ENCODE measurements at regions not wholly inside any gene's neighbourhood (a gene's known extent, or its start where the extent isn't known, plus 50 kb on each side); places are given as distances from the start of the nearest gene placed in this dataset.
"Not testable (repeated sequence)": the region's sequence is repeated elsewhere in the genome, so short reads cannot be mapped to it uniquely, and the experiment has no call there.

DNA sequence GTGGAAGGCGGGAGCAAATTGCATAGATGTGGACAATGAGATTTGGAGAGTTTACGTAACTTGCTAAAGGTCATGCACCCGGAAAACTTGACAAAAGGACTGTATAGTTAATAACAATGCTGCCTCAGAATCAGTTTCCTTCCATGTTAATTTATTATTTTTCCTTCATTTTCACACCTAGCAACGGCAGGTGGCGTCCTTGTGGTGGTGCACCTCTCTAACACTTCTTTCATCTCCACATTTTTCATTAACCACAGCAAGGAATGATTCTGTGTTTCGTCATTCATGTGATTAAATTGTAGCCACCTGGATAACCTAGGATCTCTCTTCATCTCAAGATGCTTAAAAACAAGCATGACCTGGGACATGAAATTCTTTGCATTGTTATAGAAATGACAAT, 2133.0 kb downstream of the NCAM2 start:
- Histone ChIP-seq H3K9me3 (ENCODE audit: control insufficient read depth in 2 of 2, low read length in 2 of 2) (peaks cover 2 to 3% of the 10 kb centered on the region in 2 experiments), H3K27ac (ENCODE audit: insufficient read depth, low read length, poor library complexity, severe bottlenecking) (no peak overlapping the region), H3K4me1 (ENCODE audit: control insufficient read depth, insufficient read depth, low read length, poor library complexity, severe bottlenecking) (no peaks in the 10 kb centered on the region), H3K27me3 (ENCODE audit: control insufficient read depth, insufficient read depth, low read length) (no peaks in the 10 kb centered on the region), H3K4me3 (ENCODE audit: low read depth, low read length) (no peak overlapping the region), H3K36me3 (ENCODE audit: control insufficient read depth, insufficient read depth, low read length) (no peaks in the 10 kb centered on the region)
- Mint-ChIP-seq H3K9me3 (peaks cover 4 to 26% (median 12%) of the 10 kb centered on the region in 7 donors), H3K27me3 (no peaks in the 10 kb centered on the region), H3K4me1 (no peaks in the 10 kb centered on the region), H3K36me3 (no peaks in the 10 kb centered on the region), H3K27ac (no peak overlapping the region), H3K4me3 (no peak overlapping the region)
- DNase-seq (no peak), ATAC-seq (ENCODE audit: low read depth in 2 of 2) (no peak)

DNA sequence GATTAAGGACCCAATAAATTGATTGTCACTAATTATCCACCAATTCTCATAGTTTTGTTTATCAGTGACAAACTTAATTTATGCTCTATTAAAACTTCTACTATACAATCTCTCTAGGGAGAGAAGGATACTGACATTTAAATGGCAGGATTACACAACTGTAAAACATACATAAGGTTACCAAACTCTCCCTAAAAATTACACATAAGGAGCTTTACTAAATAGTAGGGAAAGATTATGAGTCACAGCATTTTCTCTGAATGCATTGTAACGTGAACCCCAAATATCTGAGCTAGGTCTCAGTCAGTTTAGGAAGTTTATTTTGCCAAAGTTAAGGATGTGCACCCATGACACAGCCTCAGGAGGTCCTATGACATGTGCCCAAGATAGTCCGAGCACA, 2140.6 kb downstream of the NCAM2 start:
- H3K9me3 Mint-ChIP-seq: peaks cover 1 to 14% (median 4%) of the 10 kb centered on the region in 7 donors
- no peak for ATAC-seq (ENCODE audit: low read depth in 2 of 2)
- no peak for DNase-seq

DNA sequence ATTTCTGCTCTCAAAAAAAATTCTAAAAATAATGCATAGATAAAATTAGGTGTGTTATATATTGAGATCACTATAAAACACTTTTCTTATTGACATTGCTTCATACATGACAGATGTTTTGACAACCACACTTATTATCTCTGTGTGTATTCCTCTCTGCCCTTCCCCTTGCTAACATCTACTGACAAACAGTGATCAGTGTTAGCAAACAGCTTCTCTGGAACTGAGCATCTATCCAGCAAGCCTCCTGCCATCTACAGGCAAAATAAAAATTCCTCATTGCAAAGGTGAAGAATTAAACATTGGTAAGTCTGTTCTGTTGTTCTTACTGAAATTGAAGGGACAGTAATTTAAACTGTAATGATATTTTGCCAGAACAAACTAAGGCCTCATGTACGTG, 2153.9 kb downstream of the NCAM2 start:
- no peak overlapping the region for H3K27ac Mint-ChIP-seq
- H3K9me3 Mint-ChIP-seq: peaks cover 0 to 14% (median 3%) of the 10 kb centered on the region in 7 donors
- no peak for DNase-seq
- H3K4me1 Mint-ChIP-seq: no peaks in the 10 kb centered on the region
- Histone ChIP-seq H3K27ac (ENCODE audit: insufficient read depth, low read length, poor library complexity, severe bottlenecking) (no peak overlapping the region), H3K4me3 (ENCODE audit: low read depth, low read length) (no peak overlapping the region), H3K4me1 (ENCODE audit: control insufficient read depth, insufficient read depth, low read length, poor library complexity, severe bottlenecking) (no peaks in the 10 kb centered on the region), H3K27me3 (ENCODE audit: control insufficient read depth, insufficient read depth, low read length) (no peaks in the 10 kb centered on the region), H3K36me3 (ENCODE audit: control insufficient read depth, insufficient read depth, low read length) (no peaks in the 10 kb centered on the region), H3K9me3 (ENCODE audit: control insufficient read depth in 2 of 2, low read length in 2 of 2) (peaks cover 3 to 8% of the 10 kb centered on the region in 2 experiments)
- no peak for ATAC-seq (ENCODE audit: low read depth in 2 of 2)
- H3K36me3 Mint-ChIP-seq: no peaks in the 10 kb centered on the region
- H3K27me3 Mint-ChIP-seq: no peaks in the 10 kb centered on the region
- H3K4me3 Mint-ChIP-seq: no peak overlapping the region

More for the DNA sequence above, 2140.6 kb downstream of the NCAM2 start:
- H3K9me3 ChIP-seq (ENCODE audit: control insufficient read depth in 2 of 2, low read length in 2 of 2): peaks cover 0 to 2% of the 10 kb centered on the region in 2 experiments
- no peak overlapping the region for H3K4me3 ChIP-seq (ENCODE audit: low read depth, low read length)
- no peak overlapping the region for H3K27ac ChIP-seq (ENCODE audit: insufficient read depth, low read length, poor library complexity, severe bottlenecking)
- no peaks in the 10 kb centered on the region for H3K27me3 Mint-ChIP-seq
- H3K36me3 ChIP-seq (ENCODE audit: control insufficient read depth, insufficient read depth, low read length): no peaks in the 10 kb centered on the region
- H3K36me3 Mint-ChIP-seq: no peaks in the 10 kb centered on the region
- no peaks in the 10 kb centered on the region for H3K4me1 ChIP-seq (ENCODE audit: control insufficient read depth, insufficient read depth, low read length, poor library complexity, severe bottlenecking)
- no peak overlapping the region for H3K4me3 Mint-ChIP-seq
- no peak overlapping the region for H3K27ac Mint-ChIP-seq
- H3K4me1 Mint-ChIP-seq: no peaks in the 10 kb centered on the region
- no peaks in the 10 kb centered on the region for H3K27me3 ChIP-seq (ENCODE audit: control insufficient read depth, insufficient read depth, low read length)

DNA sequence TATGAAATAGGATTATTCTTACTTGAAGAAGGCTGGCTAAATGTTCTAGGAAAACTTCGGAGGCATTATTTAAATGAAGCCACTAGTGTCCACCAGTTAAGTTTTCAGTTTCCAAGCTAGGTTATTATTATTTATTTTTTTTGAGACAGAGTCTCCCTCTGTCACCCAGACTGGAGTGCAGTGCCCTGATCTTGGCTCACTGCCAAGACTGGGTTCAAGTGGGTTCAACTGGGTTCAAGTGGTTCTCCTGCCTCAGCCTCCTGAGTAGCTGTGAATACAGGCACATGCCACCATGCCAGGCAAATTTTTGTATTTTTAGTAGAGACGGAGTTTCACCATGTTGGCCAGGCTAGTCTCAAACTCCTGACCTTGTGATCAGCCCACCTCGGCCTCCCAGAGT, 2155.6 kb downstream of the NCAM2 start:
- H3K36me3 ChIP-seq (ENCODE audit: control insufficient read depth, insufficient read depth, low read length); H3K4me1 ChIP-seq (ENCODE audit: control insufficient read depth, insufficient read depth, low read length, poor library complexity, severe bottlenecking); H3K9me3 ChIP-seq (ENCODE audit: control insufficient read depth in 2 of 2, low read length in 2 of 2); H3K27me3 ChIP-seq (ENCODE audit: control insufficient read depth, insufficient read depth, low read length); H3K4me1 Mint-ChIP-seq; H3K4me3 Mint-ChIP-seq; H3K27me3 Mint-ChIP-seq; H3K36me3 Mint-ChIP-seq; H3K27ac Mint-ChIP-seq; H3K27ac ChIP-seq (ENCODE audit: insufficient read depth, low read length, poor library complexity, severe bottlenecking); H3K4me3 ChIP-seq (ENCODE audit: low read depth, low read length); DNase-seq; ATAC-seq (ENCODE audit: low read depth in 2 of 2): not testable (repeated sequence)
- H3K9me3 Mint-ChIP-seq: peaks cover 0 to 15% (median 4%) of the 10 kb centered on the region in 7 donors

DNA sequence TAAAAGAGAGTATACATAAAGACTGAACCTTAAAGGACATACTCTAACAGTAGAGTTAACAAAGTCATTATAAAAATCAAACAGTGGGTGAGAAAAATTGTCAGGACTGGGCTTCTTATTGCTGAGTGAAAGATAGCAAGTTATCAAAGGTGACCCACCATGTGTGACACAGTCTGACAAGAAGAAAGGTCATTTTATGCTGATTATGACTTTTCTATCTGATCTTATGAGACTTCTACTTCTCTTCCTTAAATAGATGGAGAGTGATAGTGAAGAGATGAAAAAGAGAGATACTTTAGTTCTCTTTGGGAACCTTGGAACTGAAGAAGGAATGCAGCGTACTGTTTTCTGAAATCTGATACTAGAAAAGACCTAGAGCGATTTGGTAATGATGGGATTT, 2157.1 kb downstream of the NCAM2 start:
- H3K4me1 Mint-ChIP-seq: no peaks in the 10 kb centered on the region
- no peaks in the 10 kb centered on the region for H3K27me3 ChIP-seq (ENCODE audit: control insufficient read depth, insufficient read depth, low read length)
- H3K27ac Mint-ChIP-seq: no peak overlapping the region
- no peaks in the 10 kb centered on the region for H3K9me3 ChIP-seq (ENCODE audit: control insufficient read depth in 2 of 2, low read length in 2 of 2)
- H3K36me3 Mint-ChIP-seq: no peaks in the 10 kb centered on the region
- H3K27ac ChIP-seq (ENCODE audit: insufficient read depth, low read length, poor library complexity, severe bottlenecking): no peak overlapping the region
- H3K4me3 Mint-ChIP-seq: no peak overlapping the region
- no peaks in the 10 kb centered on the region for H3K27me3 Mint-ChIP-seq
- ATAC-seq (ENCODE audit: low read depth in 2 of 2) (no peak), DNase-seq (no peak)
- H3K4me1 ChIP-seq (ENCODE audit: control insufficient read depth, insufficient read depth, low read length, poor library complexity, severe bottlenecking): no peaks in the 10 kb centered on the region
- no peaks in the 10 kb centered on the region for H3K36me3 ChIP-seq (ENCODE audit: control insufficient read depth, insufficient read depth, low read length)
- peaks cover 0 to 12% (median 5%) of the 10 kb centered on the region in 7 donors for H3K9me3 Mint-ChIP-seq
- no peak overlapping the region for H3K4me3 ChIP-seq (ENCODE audit: low read depth, low read length)

DNA sequence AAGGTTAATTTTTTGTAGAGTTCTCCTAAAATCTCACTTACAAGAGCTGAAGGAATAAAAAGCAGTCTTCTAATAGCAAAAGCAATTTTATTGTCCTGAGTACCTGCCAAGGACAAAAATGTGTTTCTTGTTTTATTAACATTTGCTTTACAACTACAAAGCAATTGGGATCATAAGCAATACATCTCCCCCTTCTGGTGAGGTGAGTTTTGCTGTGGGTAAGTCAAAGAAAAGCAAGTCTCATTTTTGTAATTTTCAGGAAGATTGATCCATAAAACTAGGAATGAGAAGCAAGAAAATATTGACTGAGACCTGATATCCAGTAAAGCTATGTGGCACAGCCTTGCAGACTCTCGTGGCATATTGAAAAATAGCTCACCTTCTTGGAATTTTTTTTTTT, 2162.7 kb downstream of the NCAM2 start:
- DNase-seq (no peak), ATAC-seq (ENCODE audit: low read depth in 2 of 2) (no peak)
- no peaks in the 10 kb centered on the region for H3K36me3 ChIP-seq (ENCODE audit: control insufficient read depth, insufficient read depth, low read length)
- H3K9me3 Mint-ChIP-seq: peaks cover 3 to 9% (median 7%) of the 10 kb centered on the region in 7 donors
- no peak overlapping the region for H3K27ac Mint-ChIP-seq
- no peaks in the 10 kb centered on the region for H3K4me1 Mint-ChIP-seq
- H3K27me3 ChIP-seq (ENCODE audit: control insufficient read depth, insufficient read depth, low read length): no peaks in the 10 kb centered on the region
- H3K36me3 Mint-ChIP-seq: no peaks in the 10 kb centered on the region
- H3K4me3 Mint-ChIP-seq: no peak overlapping the region
- peaks cover 0 to 2% of the 10 kb centered on the region in 2 experiments for H3K9me3 ChIP-seq (ENCODE audit: control insufficient read depth in 2 of 2, low read length in 2 of 2)
- no peak overlapping the region for H3K4me3 ChIP-seq (ENCODE audit: low read depth, low read length)
- no peaks in the 10 kb centered on the region for H3K27me3 Mint-ChIP-seq
- no peaks in the 10 kb centered on the region for H3K4me1 ChIP-seq (ENCODE audit: control insufficient read depth, insufficient read depth, low read length, poor library complexity, severe bottlenecking)
- no peak overlapping the region for H3K27ac ChIP-seq (ENCODE audit: insufficient read depth, low read length, poor library complexity, severe bottlenecking)

DNA sequence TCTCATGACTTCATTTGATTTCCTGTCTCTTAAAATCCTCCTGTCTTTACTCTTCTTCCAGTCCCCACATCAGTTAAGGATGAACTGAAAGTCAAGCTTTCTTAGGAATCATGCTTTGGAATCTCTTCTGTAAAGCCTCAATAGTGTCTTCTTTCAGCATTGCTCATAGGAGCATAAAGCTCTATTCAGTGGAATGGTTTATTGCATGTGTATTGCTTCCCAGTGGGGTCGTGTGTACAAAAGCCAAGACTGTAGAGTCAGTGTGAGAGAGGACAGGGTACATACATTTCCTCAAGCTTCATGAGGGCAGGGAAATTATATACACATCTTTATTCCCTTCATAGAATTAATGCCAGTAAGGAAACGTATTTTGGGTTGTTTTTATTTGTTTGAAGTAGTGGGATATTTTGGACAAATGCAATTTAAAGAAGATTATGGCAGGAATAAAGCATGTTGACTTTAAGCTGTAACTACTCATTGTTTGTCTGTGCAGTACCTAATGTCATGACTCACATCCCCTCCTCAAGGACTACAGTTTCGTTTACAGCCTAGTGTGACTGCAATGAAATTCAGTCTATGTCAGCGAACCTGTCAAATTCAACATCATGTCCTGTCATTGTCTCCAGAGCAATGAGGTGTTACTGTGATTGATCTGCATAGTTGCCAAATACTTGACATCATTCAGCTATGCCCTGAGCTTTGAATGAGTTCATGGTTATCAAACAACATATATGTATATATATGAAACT, 2164.2 kb downstream of the NCAM2 start:
- Histone ChIP-seq H3K9me3 (ENCODE audit: control insufficient read depth in 2 of 2, low read length in 2 of 2) (peaks cover under 1 to 2% of the 10 kb centered on the region in 2 experiments), H3K27ac (ENCODE audit: insufficient read depth, low read length, poor library complexity, severe bottlenecking) (no peak overlapping the region), H3K4me3 (ENCODE audit: low read depth, low read length) (no peak overlapping the region), H3K27me3 (ENCODE audit: control insufficient read depth, insufficient read depth, low read length) (no peaks in the 10 kb centered on the region), H3K36me3 (ENCODE audit: control insufficient read depth, insufficient read depth, low read length) (no peaks in the 10 kb centered on the region), H3K4me1 (ENCODE audit: control insufficient read depth, insufficient read depth, low read length, poor library complexity, severe bottlenecking) (no peaks in the 10 kb centered on the region)
- ATAC-seq (ENCODE audit: low read depth in 2 of 2) (no peak), DNase-seq (no peak)
- no peaks in the 10 kb centered on the region for H3K27me3 Mint-ChIP-seq
- no peaks in the 10 kb centered on the region for H3K4me1 Mint-ChIP-seq
- peaks cover 3 to 9% (median 7%) of the 10 kb centered on the region in 7 donors for H3K9me3 Mint-ChIP-seq
- no peak overlapping the region for H3K4me3 Mint-ChIP-seq
- no peak overlapping the region for H3K27ac Mint-ChIP-seq
- H3K36me3 Mint-ChIP-seq: no peaks in the 10 kb centered on the region
